ENCODE measurements at regions not wholly inside any gene's neighbourhood (a gene's known extent, or its start where the extent isn't known, plus 50 kb on each side); places are given as distances from the start of the nearest gene placed in this dataset.

- H3K9me3 ChIP-seq (ENCODE audit: control insufficient read depth, low read length), result no peaks in the 10 kb centered on the region
- no peak overlapping the region for H3K27ac ChIP-seq (ENCODE audit: low read depth, low read length)
- Mint-ChIP-seq H3K27ac (no peak overlapping the region), H3K4me3 (no peak overlapping the region), H3K9me3 (no peaks in the 10 kb centered on the region), H3K27me3 (ENCODE audit: insufficient read depth) (no peaks in the 10 kb centered on the region), H3K36me3 (ENCODE audit: low read depth) (no peaks in the 10 kb centered on the region), H3K4me1 (peaks cover 2% of the 10 kb centered on the region)
- H3K4me3 ChIP-seq (ENCODE audit: low read length), result no peak overlapping the region
- no peak overlapping the region for H3K9ac ChIP-seq (ENCODE audit: extremely low read depth, low read length, poor library complexity, severe bottlenecking)
- 77 to 87% methylated on average over 9 to 12 of the region's 12 CpGs for WGBS, 2 experiments (ENCODE audit: insufficient coverage in 1 of 2, insufficient read length in 1 of 2)
- DNase-seq, result no peak
- H3K4me1 ChIP-seq (ENCODE audit: control insufficient read depth, insufficient read depth, low read length), result no peaks in the 10 kb centered on the region
- TF ChIP-seq CTCF (conservative IDR thresholded peaks at IDR 0.05), result no peak
- no peaks in the 10 kb centered on the region for H3K27me3 ChIP-seq (ENCODE audit: control insufficient read depth, insufficient read depth, low read length, poor library complexity, severe bottlenecking)
- no peaks in the 10 kb centered on the region for H3K36me3 ChIP-seq (ENCODE audit: control insufficient read depth, insufficient read depth, low read length)
These were observed 74.8 kb upstream of the KIF16B start for GRCh38 chr20:16647875-16648597.

GRCh38 chr20:16641511-16642023 is 68.3 kb upstream of the KIF16B start:
- no peaks in the 10 kb centered on the region for H3K27me3 Mint-ChIP-seq (ENCODE audit: insufficient read depth)
- WGBS, 2 experiments (ENCODE audit: insufficient coverage in 1 of 2, insufficient read length in 1 of 2), result 95% methylated on average over 2 of the region's 2 CpGs; no CpG with 5 or more reads in 1 of the 2 experiments
- no peak for TF ChIP-seq CTCF (conservative IDR thresholded peaks at IDR 0.05)

GRCh38 chr20:16639027-16639941 is 66.0 kb upstream of the KIF16B start:
- peak overlapping the region; percentile 83 for H3K27ac Mint-ChIP-seq
- Histone ChIP-seq H3K9me3 (ENCODE audit: control insufficient read depth, low read length) (no peaks in the 10 kb centered on the region), H3K27me3 (ENCODE audit: control insufficient read depth, insufficient read depth, low read length, poor library complexity, severe bottlenecking) (no peaks in the 10 kb centered on the region), H3K9ac (ENCODE audit: extremely low read depth, low read length, poor library complexity, severe bottlenecking) (no peak overlapping the region), H3K4me3 (ENCODE audit: low read length) (no peak overlapping the region), H3K36me3 (ENCODE audit: control insufficient read depth, insufficient read depth, low read length) (no peaks in the 10 kb centered on the region), H3K27ac (ENCODE audit: low read depth, low read length) (no peak overlapping the region), H3K4me1 (ENCODE audit: control insufficient read depth, insufficient read depth, low read length) (peaks cover 8% of the 10 kb centered on the region)
- no peak for TF ChIP-seq CTCF (conservative IDR thresholded peaks at IDR 0.05)
- peaks cover 3% of the 10 kb centered on the region for H3K9me3 Mint-ChIP-seq
- no peak overlapping the region for H3K4me3 Mint-ChIP-seq
- H3K4me1 Mint-ChIP-seq, result peaks cover 22% of the 10 kb centered on the region
- DNase-seq, result no peak
- peaks cover 2% of the 10 kb centered on the region for H3K36me3 Mint-ChIP-seq (ENCODE audit: low read depth)
- whole genome bisulfite sequencing, 2 experiments (ENCODE audit: insufficient coverage in 1 of 2, insufficient read length in 1 of 2), result 88 to 92% methylated on average over 9 to 11 of the region's 11 CpGs
- no peaks in the 10 kb centered on the region for H3K27me3 Mint-ChIP-seq (ENCODE audit: insufficient read depth)

More at GRCh38 chr20:16641511-16642023, 68.3 kb upstream of the KIF16B start:
- peaks cover 8% of the 10 kb centered on the region for H3K4me1 ChIP-seq (ENCODE audit: control insufficient read depth, insufficient read depth, low read length)
- Mint-ChIP-seq H3K27ac (no peak overlapping the region), H3K36me3 (ENCODE audit: low read depth) (no peaks in the 10 kb centered on the region), H3K4me3 (no peak overlapping the region), H3K4me1 (peaks cover 23% of the 10 kb centered on the region), H3K9me3 (no peaks in the 10 kb centered on the region)
- H3K9ac ChIP-seq (ENCODE audit: extremely low read depth, low read length, poor library complexity, severe bottlenecking), result no peak overlapping the region
- no peaks in the 10 kb centered on the region for H3K36me3 ChIP-seq (ENCODE audit: control insufficient read depth, insufficient read depth, low read length)
- no peaks in the 10 kb centered on the region for H3K9me3 ChIP-seq (ENCODE audit: control insufficient read depth, low read length)
- no peak for DNase-seq
- no peak overlapping the region for H3K27ac ChIP-seq (ENCODE audit: low read depth, low read length)
- no peak overlapping the region for H3K4me3 ChIP-seq (ENCODE audit: low read length)
- H3K27me3 ChIP-seq (ENCODE audit: control insufficient read depth, insufficient read depth, low read length, poor library complexity, severe bottlenecking), result no peaks in the 10 kb centered on the region

All from endodermal cell (in vitro differentiated cells).